Esophagus (tissue), 2 donors: ENCODE measurements at regions not wholly inside any gene's neighbourhood (a gene's known extent, or its start where the extent isn't known, plus 50 kb on each side); places are given as distances from the start of the nearest gene placed in this dataset.
"Not testable (repeated sequence)": the region's sequence is repeated elsewhere in the genome, so short reads cannot be mapped to it uniquely, and the experiment has no call there.

ENCODE experiments used
- H3K27ac ChIP-seq, 2 donors: one replicate each; pipeline ENCODE4 v1.5.1; 2013; ENCODE audit warnings: low read depth in 2 of 2, mild to moderate bottlenecking in 2 of 2, inconsistent platforms in 1 of 2, low read length in 1 of 2, moderate library complexity in 1 of 2
- H3K27me3 ChIP-seq, 2 donors: one replicate each; pipeline ENCODE4 v1.6.1; 2013; ENCODE audit warnings: low read length in 2 of 2, control low read depth in 1 of 2, mild to moderate bottlenecking in 1 of 2; ENCODE audit not compliant: insufficient read depth in 2 of 2, control insufficient read depth in 1 of 2
- H3K36me3 ChIP-seq, 2 donors: one replicate each; pipeline ENCODE4 v1.6.1; 2013; ENCODE audit warnings: low read length in 1 of 2; ENCODE audit not compliant: control insufficient read depth in 2 of 2, insufficient read depth in 2 of 2
- H3K4me1 ChIP-seq, 2 donors: one replicate each; pipeline ENCODE4 v1.6.1; 2013; ENCODE audit warnings: low read length in 1 of 2; ENCODE audit not compliant: control insufficient read depth in 2 of 2, insufficient read depth in 2 of 2
- H3K4me3 ChIP-seq, 2 donors: one replicate each; pipeline ENCODE4 v1.5.1; 2013; ENCODE audit warnings: low read length in 2 of 2, mild to moderate bottlenecking in 2 of 2, low read depth in 1 of 2, moderate library complexity in 1 of 2
- H3K9me3 ChIP-seq, 2 donors: one replicate each; pipeline ENCODE4 v1.6.1; 2013; ENCODE audit warnings: mild to moderate bottlenecking in 2 of 2, low read depth in 1 of 2, low read length in 1 of 2, moderate library complexity in 1 of 2; ENCODE audit not compliant: control insufficient read depth in 2 of 2, insufficient read depth in 1 of 2
- WGBS, 2 donors: extraction: QIAGEN DNeasy Blood & Tissue Kit; methylation state at CpG; one replicate each; pipeline ENCODE4 v1.1.7; 2013; 5-methylcytosine and 5-hydroxymethylcytosine counted together
- donor health status: healthy with polysubstance abuse.
- donor health status: Bipolar disorder and iron deficiency.

GRCh38 chr2:87668361-87668760 is 79.5 kb upstream of the PLGLB2 start:
- no CpG with 5 or more reads among the region's 5 CpGs for WGBS, 2 donors
- H3K4me1 ChIP-seq, H3K4me3 ChIP-seq: not testable (repeated sequence)

GRCh38 chr2:87669633-87670231 is 78.2 kb upstream of the PLGLB2 start:
- WGBS, 2 donors, result 78 to 82% methylated on average over 5 of the region's 8 CpGs
- not testable (repeated sequence) for H3K4me3 ChIP-seq, H3K4me1 ChIP-seq, H3K27me3 ChIP-seq, H3K27ac ChIP-seq, H3K36me3 ChIP-seq, H3K9me3 ChIP-seq

More at GRCh38 chr2:87668361-87668760, 79.5 kb upstream of the PLGLB2 start:
- H3K9me3 ChIP-seq, H3K27me3 ChIP-seq, H3K27ac ChIP-seq, H3K36me3 ChIP-seq: not testable (repeated sequence)

GRCh38 chr2:87672404-87672803 is 75.5 kb upstream of the PLGLB2 start:
- not testable (repeated sequence) for H3K36me3 ChIP-seq, H3K9me3 ChIP-seq, H3K4me3 ChIP-seq, H3K27ac ChIP-seq, H3K27me3 ChIP-seq, H3K4me1 ChIP-seq
- 73 to 81% methylated on average over 3 to 4 of the region's 4 CpGs for WGBS, 2 donors

- not testable (repeated sequence) for H3K9me3 ChIP-seq, H3K27me3 ChIP-seq, H3K36me3 ChIP-seq, H3K4me3 ChIP-seq, H3K4me1 ChIP-seq, H3K27ac ChIP-seq
- WGBS, 2 donors, result 75 to 90% methylated on average over 1 of the region's 2 CpGs
Measured at GRCh38 chr2:87674729-87675128, 73.2 kb upstream of the PLGLB2 start.

- not testable (repeated sequence) for H3K4me1 ChIP-seq, H3K9me3 ChIP-seq, H3K4me3 ChIP-seq
Measured at GRCh38 chr2:87675487-87675886, 72.4 kb upstream of the PLGLB2 start.

GRCh38 chr2:87677421-87677923 is 70.4 kb upstream of the PLGLB2 start:
- not testable (repeated sequence) for H3K27ac ChIP-seq, H3K27me3 ChIP-seq, H3K36me3 ChIP-seq, H3K4me1 ChIP-seq, H3K9me3 ChIP-seq, H3K4me3 ChIP-seq
- 50 to 90% methylated on average over 1 of the region's 5 CpGs for WGBS, 2 donors

More at GRCh38 chr2:87675487-87675886, 72.4 kb upstream of the PLGLB2 start:
- not testable (repeated sequence) for H3K27ac ChIP-seq, H3K27me3 ChIP-seq, H3K36me3 ChIP-seq
- WGBS, 2 donors, result 40 to 67% methylated on average over 2 to 4 of the region's 7 CpGs

GRCh38 chr2:87678742-87679173 is 69.1 kb upstream of the PLGLB2 start:
- not testable (repeated sequence) for H3K27me3 ChIP-seq, H3K27ac ChIP-seq, H3K4me3 ChIP-seq, H3K9me3 ChIP-seq, H3K36me3 ChIP-seq, H3K4me1 ChIP-seq
- WGBS, 2 donors, result 88 to 90% methylated on average over 4 to 5 of the region's 6 CpGs

GRCh38 chr2:87679950-87680349 is 67.9 kb upstream of the PLGLB2 start:
- H3K27me3 ChIP-seq, H3K9me3 ChIP-seq: not testable (repeated sequence)
- WGBS, 2 donors, result 70 to 100% methylated on average over 1 to 2 of the region's 4 CpGs

GRCh38 chr2:87680691-87681090 is 67.2 kb upstream of the PLGLB2 start:
- H3K4me3 ChIP-seq, H3K27me3 ChIP-seq, H3K36me3 ChIP-seq, H3K9me3 ChIP-seq, H3K4me1 ChIP-seq, H3K27ac ChIP-seq: not testable (repeated sequence)
- 88 to 89% methylated on average over 1 of the region's 1 CpG for WGBS, 2 donors

More at GRCh38 chr2:87679950-87680349, 67.9 kb upstream of the PLGLB2 start:
- H3K27ac ChIP-seq, H3K36me3 ChIP-seq, H3K4me3 ChIP-seq, H3K4me1 ChIP-seq: not testable (repeated sequence)

- H3K4me1 ChIP-seq, H3K27me3 ChIP-seq, H3K4me3 ChIP-seq, H3K27ac ChIP-seq, H3K9me3 ChIP-seq, H3K36me3 ChIP-seq: not testable (repeated sequence)
- WGBS, 2 donors, result 17 to 71% methylated on average over 3 to 10 of the region's 10 CpGs
Measured at GRCh38 chr2:87683451-87683850, 64.4 kb upstream of the PLGLB2 start.
